ENCODE measurements at regions not wholly inside any gene's neighbourhood (a gene's known extent, or its start where the extent isn't known, plus 50 kb on each side); places are given as distances from the start of the nearest gene placed in this dataset.
"Not testable (repeated sequence)": the region's sequence is repeated elsewhere in the genome, so short reads cannot be mapped to it uniquely, and the experiment has no call there.

- DNase-seq (ENCODE audit: low read depth in 2 of 2): no peak
Observed at GRCh38 chr4:151852202-151852601, 91.4 kb upstream of the GATB start.

GRCh38 chr4:151851354-151851753, 90.5 kb upstream of the GATB start:
- DNase-seq (ENCODE audit: low read depth in 2 of 2): no peak

GRCh38 chr4:151850791-151851213, 90.0 kb upstream of the GATB start:
- DNase-seq (ENCODE audit: low read depth in 2 of 2): no peak

GRCh38 chr4:151845551-151845950, 84.7 kb upstream of the GATB start:
- not testable (repeated sequence) for DNase-seq (ENCODE audit: low read depth in 2 of 2)

- no peak for DNase-seq (ENCODE audit: low read depth in 2 of 2)
Observed at GRCh38 chr4:151842430-151843079, 81.7 kb upstream of the GATB start.

- no peak for DNase-seq (ENCODE audit: low read depth in 2 of 2)
Observed at GRCh38 chr4:151841107-151841506, 80.3 kb upstream of the GATB start.

- no peak for DNase-seq (ENCODE audit: low read depth in 2 of 2)
Observed at GRCh38 chr4:151835467-151835866, 74.7 kb upstream of the GATB start.

- DNase-seq (ENCODE audit: low read depth in 2 of 2): no peak
Observed at GRCh38 chr4:151833174-151833573, 72.4 kb upstream of the GATB start.

GRCh38 chr4:151831526-151831925, 70.7 kb upstream of the GATB start:
- DNase-seq (ENCODE audit: low read depth in 2 of 2): no peak

GRCh38 chr4:151830168-151830567, 69.4 kb upstream of the GATB start:
- DNase-seq (ENCODE audit: low read depth in 2 of 2): no peak

GRCh38 chr4:151829309-151829708, 68.5 kb upstream of the GATB start:
- DNase-seq (ENCODE audit: low read depth in 2 of 2): no peak

- DNase-seq (ENCODE audit: low read depth in 2 of 2): no peak
Observed at GRCh38 chr4:151824656-151825055, 63.8 kb upstream of the GATB start.

- DNase-seq (ENCODE audit: low read depth in 2 of 2): no peak
Observed at GRCh38 chr4:151822331-151822730, 61.5 kb upstream of the GATB start.

GRCh38 chr4:151820004-151820403, 59.2 kb upstream of the GATB start:
- DNase-seq (ENCODE audit: low read depth in 2 of 2): no peak

- no peak for DNase-seq (ENCODE audit: low read depth in 2 of 2)
Observed at GRCh38 chr4:151811403-151811802, 50.6 kb upstream of the GATB start.
